Sigmoid colon (tissue), 4 donors: ENCODE measurements at regions not wholly inside any gene's neighbourhood (a gene's known extent, or its start where the extent isn't known, plus 50 kb on each side); places are given as distances from the start of the nearest gene placed in this dataset.

Experiments used
- CTCF ChIP-seq, 4 experiments: fragments of 450-650 bp in 3 of 4; fragments of 200-600 bp in 1 of 4; IDR thresholded peaks; one replicate each; pipeline ENCODE4 v1.5.1; 2016 to 2019; ENCODE audit warnings: antibody characterized with exemption in 4 of 4, mild to moderate bottlenecking in 3 of 4, moderate library complexity in 2 of 4
- EP300 ChIP-seq, 4 donors: sonication (generic); formaldehyde crosslinking; IDR thresholded peaks; one replicate each; pipeline ENCODE4 v1.6.1; 2017; ENCODE audit warnings: antibody characterized with exemption in 4 of 4
- POLR2AphosphoS5 ChIP-seq, 4 donors: sonication (generic); formaldehyde crosslinking; IDR thresholded peaks; one replicate each; pipeline ENCODE4 v1.6.1; 2017; ENCODE audit warnings: antibody characterized with exemption in 4 of 4

GRCh38 chr16:16782153-16782552 is 403.2 kb downstream of the NPIPA7 start:
- TF ChIP-seq POLR2AphosphoS5 (IDR thresholded peaks at IDR 0.05), result no peak
- no peak for TF ChIP-seq EP300 (IDR thresholded peaks at IDR 0.05)
- TF ChIP-seq CTCF (IDR thresholded peaks at IDR 0.05), result no peak
